ENCODE measurements at regions not wholly inside any gene's neighbourhood (a gene's known extent, or its start where the extent isn't known, plus 50 kb on each side); places are given as distances from the start of the nearest gene placed in this dataset.

DNA sequence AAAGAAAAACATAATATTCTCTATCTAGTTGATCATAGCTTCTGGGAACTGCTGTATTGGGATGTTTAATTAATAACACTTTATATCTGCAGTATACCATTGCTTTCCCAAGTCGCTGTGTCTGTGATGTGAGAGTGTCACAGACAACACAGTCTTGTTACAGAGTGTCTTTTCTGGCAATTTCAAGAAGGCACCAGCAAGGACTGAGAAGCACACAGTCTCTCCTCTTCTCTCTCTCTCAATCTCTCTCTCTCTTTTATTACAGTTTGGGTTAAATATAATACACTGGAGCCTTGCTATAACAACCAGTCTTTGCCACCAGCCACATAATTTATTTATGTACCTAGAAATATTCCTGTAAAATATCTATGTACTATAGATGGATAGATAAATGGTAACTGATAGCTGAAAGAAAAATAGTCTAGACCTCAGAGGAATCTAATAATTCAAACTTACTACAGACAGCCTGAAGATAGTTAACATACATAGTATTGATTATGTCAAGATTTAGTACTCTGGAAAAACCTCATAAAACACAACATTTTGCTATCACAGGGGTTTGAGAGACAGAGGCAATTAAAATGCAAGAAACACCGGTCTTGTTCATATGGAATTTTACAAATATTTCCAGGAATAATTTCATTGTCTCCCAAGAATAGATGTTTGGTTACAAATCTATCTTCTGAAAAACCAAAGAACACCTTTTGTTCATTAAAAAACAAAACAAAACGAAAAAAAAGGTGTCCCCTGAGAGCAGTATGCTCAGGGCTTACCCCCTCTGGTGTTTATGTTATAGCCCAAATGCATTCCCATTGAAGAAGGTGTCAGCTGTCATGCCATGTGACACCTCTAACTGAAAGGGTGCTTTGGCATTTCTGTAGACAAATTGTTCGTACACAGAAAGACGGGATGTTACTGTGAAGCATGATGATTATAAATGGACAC is 507.8 kb downstream of the TBC1D4 start:
- TF ChIP-seq, protein P1, sequence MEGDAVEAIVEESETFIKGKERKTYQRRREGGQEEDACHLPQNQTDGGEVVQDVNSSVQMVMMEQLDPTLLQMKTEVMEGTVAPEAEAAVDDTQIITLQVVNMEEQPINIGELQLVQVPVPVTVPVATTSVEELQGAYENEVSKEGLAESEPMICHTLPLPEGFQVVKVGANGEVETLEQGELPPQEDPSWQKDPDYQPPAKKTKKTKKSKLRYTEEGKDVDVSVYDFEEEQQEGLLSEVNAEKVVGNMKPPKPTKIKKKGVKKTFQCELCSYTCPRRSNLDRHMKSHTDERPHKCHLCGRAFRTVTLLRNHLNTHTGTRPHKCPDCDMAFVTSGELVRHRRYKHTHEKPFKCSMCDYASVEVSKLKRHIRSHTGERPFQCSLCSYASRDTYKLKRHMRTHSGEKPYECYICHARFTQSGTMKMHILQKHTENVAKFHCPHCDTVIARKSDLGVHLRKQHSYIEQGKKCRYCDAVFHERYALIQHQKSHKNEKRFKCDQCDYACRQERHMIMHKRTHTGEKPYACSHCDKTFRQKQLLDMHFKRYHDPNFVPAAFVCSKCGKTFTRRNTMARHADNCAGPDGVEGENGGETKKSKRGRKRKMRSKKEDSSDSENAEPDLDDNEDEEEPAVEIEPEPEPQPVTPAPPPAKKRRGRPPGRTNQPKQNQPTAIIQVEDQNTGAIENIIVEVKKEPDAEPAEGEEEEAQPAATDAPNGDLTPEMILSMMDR (IDR thresholded peaks at IDR 0.05 in 4 of 5, conservative IDR thresholded peaks at IDR 0.05 in 1 of 5), result no peak
- TF ChIP-seq POLR2A (IDR thresholded peaks at IDR 0.05), result no peak
- H3K36me3 ChIP-seq, result no peaks in the 10 kb centered on the region
- intact Hi-C loops (cut with DNase I; ENCODE audit: low total_unique reads), result no loop called here
- DNase-seq, result no peak
- no peak for ATAC-seq
- no peaks in the 10 kb centered on the region for H3K27me3 ChIP-seq
- in situ Hi-C loops (cut with MboI; ENCODE audit: low sequenced_read_pairs in 4 of 4), result no loop called here
- H3K27ac ChIP-seq, result no peak overlapping the region
- no peak overlapping the region for H3K4me3 ChIP-seq
- H3K9me3 ChIP-seq, result no peaks in the 10 kb centered on the region
- no peaks in the 10 kb centered on the region for H3K4me1 ChIP-seq

DNA sequence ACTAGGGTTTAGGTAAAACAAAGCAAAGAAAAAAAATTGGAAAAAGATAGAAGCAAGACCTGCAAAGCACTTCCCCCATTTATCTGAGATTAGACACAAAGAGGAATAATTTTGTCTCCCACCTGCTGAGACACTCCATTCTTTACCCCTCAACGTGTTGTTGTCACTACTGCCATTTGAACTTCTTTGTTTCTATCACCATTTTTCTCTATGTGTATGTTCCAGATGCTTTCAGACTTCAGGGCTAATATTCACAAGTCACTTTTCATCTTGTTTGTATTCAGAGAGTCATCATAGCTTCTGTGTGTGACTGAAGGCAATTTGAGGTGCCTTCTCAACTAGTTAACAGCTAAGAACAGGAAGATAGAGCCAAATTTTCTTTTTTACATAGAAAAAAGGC is 512.5 kb downstream of the TBC1D4 start:
- no peaks in the 10 kb centered on the region for H3K36me3 ChIP-seq
- H3K9me3 ChIP-seq, result no peaks in the 10 kb centered on the region
- H3K4me1 ChIP-seq, result no peaks in the 10 kb centered on the region
- in situ Hi-C loops (cut with MboI; ENCODE audit: low sequenced_read_pairs in 4 of 4) (no loop called here), intact Hi-C loops (cut with DNase I; ENCODE audit: low total_unique reads) (no loop called here)
- H3K27ac ChIP-seq, result no peak overlapping the region
- ATAC-seq (no peak), DNase-seq (no peak)
- no peaks in the 10 kb centered on the region for H3K27me3 ChIP-seq
- no peak overlapping the region for H3K4me3 ChIP-seq
- TF ChIP-seq, protein P1 (IDR thresholded peaks at IDR 0.05 in 4 of 5, conservative IDR thresholded peaks at IDR 0.05 in 1 of 5), result no peak
- no peak for TF ChIP-seq POLR2A (IDR thresholded peaks at IDR 0.05)

DNA sequence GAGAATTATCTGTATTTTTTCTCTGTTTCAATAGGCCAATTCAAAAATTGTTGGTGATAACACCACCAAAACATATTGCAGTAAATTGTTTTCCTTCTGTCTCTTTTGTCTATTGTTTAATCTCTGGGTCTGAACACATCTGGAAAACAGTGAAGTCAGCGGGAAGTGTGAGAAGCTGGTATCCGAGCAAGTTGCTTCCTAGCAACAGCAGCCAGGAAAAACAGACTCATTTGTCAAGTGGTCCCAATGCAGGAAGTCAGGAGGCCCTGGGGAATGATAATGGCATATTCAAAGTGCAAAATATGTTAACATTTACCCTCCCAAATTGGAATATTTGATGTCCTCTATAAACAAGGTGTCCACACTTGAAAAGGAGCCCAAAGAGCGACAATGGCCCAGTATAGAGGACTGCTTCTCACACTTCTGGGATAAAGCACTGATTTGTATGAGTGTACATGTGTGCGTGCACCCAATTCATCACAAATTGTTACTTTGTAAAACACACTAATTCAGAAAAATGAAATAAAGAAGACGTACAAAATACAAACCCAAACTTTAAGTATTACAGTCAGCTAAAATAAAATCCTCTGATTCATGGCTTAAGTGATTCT is 515.0 kb downstream of the TBC1D4 start:
- no peak for DNase-seq
- no peak for ATAC-seq

DNA sequence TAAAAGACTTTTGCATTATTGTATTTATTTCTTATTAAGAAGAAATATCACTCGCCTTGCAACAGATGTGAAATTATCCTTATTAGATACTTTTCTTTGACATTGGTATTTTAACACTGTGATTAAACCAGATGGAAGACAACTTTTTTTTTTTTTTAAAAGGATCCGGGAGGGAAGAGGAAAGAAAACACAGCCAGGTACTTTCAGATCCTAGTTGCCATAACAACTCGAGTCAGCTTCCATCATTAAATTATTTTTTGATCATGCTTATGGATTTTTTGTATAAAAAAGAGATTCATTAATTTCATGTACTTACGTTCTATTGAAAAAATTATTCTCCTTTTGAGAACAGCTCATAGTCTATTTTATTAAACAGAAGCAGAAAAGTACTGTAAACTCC is 515.7 kb downstream of the TBC1D4 start:
- Histone ChIP-seq H3K4me1 (no peaks in the 10 kb centered on the region), H3K36me3 (no peaks in the 10 kb centered on the region), H3K9me3 (no peaks in the 10 kb centered on the region), H3K27me3 (no peaks in the 10 kb centered on the region), H3K4me3 (no peak overlapping the region), H3K27ac (no peak overlapping the region)
- intact Hi-C loops (cut with DNase I; ENCODE audit: low total_unique reads) (no loop called here), in situ Hi-C loops (cut with MboI; ENCODE audit: low sequenced_read_pairs in 4 of 4) (no loop called here)
- no peak for DNase-seq
- no peak for ATAC-seq
- TF ChIP-seq, protein P1 (IDR thresholded peaks at IDR 0.05 in 4 of 5, conservative IDR thresholded peaks at IDR 0.05 in 1 of 5), result no peak
- no peak for TF ChIP-seq POLR2A (IDR thresholded peaks at IDR 0.05)

More for the DNA sequence above, 515.0 kb downstream of the TBC1D4 start:
- H3K27me3 ChIP-seq, result no peaks in the 10 kb centered on the region
- H3K27ac ChIP-seq, result no peak overlapping the region
- no peaks in the 10 kb centered on the region for H3K36me3 ChIP-seq
- intact Hi-C loops (cut with DNase I; ENCODE audit: low total_unique reads), result no loop called here
- H3K4me3 ChIP-seq, result no peak overlapping the region
- no peaks in the 10 kb centered on the region for H3K9me3 ChIP-seq
- H3K4me1 ChIP-seq, result no peaks in the 10 kb centered on the region
- in situ Hi-C loops (cut with MboI; ENCODE audit: low sequenced_read_pairs in 4 of 4), result no loop called here
- no peak for TF ChIP-seq POLR2A (IDR thresholded peaks at IDR 0.05)
- TF ChIP-seq, protein P1 (IDR thresholded peaks at IDR 0.05 in 4 of 5, conservative IDR thresholded peaks at IDR 0.05 in 1 of 5), result no peak

Data from gastrocnemius medialis (tissue), 4 donors.